ENCODE measurements at regions not wholly inside any gene's neighbourhood (a gene's known extent, or its start where the extent isn't known, plus 50 kb on each side); places are given as distances from the start of the nearest gene placed in this dataset.

DNA sequence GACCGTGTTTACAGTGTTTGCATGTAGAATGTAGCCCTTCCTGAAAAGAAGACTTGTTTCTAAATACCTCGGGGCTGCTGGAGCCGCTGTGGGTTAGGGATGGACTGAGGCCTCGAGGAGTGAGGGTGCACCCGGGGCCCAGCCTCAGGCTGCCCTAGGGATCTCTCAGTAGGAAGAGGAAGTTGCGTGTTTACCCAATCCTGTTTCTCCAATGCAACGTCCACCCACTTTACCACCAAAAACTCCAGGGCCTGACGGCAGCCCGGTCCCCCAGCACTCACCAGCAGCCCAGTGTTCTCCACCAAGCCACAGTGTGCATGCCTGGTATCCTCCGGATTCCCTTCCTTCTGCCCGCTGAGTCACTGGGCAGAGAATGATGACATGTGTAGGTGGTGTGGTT is 255.8 kb downstream of the GLI2 start:
- H3K27me3 Mint-ChIP-seq (ENCODE audit: insufficient read depth): peaks cover 8% of the 10 kb centered on the region
- no peak for TF ChIP-seq CTCF (conservative IDR thresholded peaks at IDR 0.05)
- H3K4me3 Mint-ChIP-seq: no peak overlapping the region
- Histone ChIP-seq H3K36me3 (ENCODE audit: control insufficient read depth, insufficient read depth, low read length) (peaks cover 6% of the 10 kb centered on the region), H3K4me3 (ENCODE audit: low read length) (no peak overlapping the region), H3K27ac (ENCODE audit: low read depth, low read length) (no peak overlapping the region), H3K27me3 (ENCODE audit: control insufficient read depth, insufficient read depth, low read length, poor library complexity, severe bottlenecking) (peaks cover 7% of the 10 kb centered on the region), H3K9me3 (ENCODE audit: control insufficient read depth, low read length) (no peaks in the 10 kb centered on the region), H3K4me1 (ENCODE audit: control insufficient read depth, insufficient read depth, low read length) (no peaks in the 10 kb centered on the region), H3K9ac (ENCODE audit: extremely low read depth, low read length, poor library complexity, severe bottlenecking) (no peak overlapping the region)
- DNase-seq: peak; percentile 24
- peaks cover 20% of the 10 kb centered on the region for H3K36me3 Mint-ChIP-seq (ENCODE audit: low read depth)
- no peaks in the 10 kb centered on the region for H3K4me1 Mint-ChIP-seq
- no peaks in the 10 kb centered on the region for H3K9me3 Mint-ChIP-seq
- 91 to 96% methylated on average over 5 to 11 of the region's 11 CpGs for WGBS, 2 experiments (ENCODE audit: insufficient coverage in 1 of 2, insufficient read length in 1 of 2)
- no peak overlapping the region for H3K27ac Mint-ChIP-seq

DNA sequence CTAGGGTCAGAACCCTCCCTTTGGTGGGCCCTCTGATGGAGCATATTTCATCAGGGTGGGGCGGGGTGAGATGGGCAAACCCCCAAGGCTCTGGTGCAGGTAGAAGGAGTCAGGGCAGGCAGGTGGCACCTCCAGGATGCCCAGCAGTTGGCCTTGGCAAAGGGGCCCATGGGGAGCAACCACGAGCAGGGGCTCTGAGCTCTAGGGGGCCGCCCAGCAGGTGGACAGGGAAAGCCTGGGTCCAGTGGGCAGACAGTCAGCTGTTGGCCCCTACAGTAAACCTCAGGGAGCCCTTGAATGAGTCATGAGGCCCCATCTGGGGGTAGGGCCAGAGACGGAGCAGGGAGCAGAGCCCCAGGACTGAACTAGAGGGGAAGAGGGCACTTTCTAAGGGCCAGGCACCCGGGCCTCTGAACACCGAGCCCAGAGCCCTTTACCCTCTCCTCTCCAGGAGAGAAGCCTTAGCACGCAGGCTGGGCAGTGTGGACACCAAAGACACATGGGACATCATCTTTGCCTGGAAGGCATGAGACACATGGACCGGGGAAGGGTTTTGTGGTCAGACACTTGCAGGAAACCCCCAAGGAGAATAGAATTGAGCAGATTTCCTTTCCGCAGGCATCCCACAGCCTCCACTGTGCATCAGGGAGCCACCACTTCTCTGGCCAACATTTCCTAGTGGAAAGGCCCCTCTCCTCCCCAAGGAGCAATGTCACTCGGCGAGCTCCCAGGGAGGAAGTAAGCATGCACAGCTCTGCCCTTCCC is 257.3 kb downstream of the GLI2 start:
- H3K27me3 ChIP-seq (ENCODE audit: control insufficient read depth, insufficient read depth, low read length, poor library complexity, severe bottlenecking): peaks cover 7% of the 10 kb centered on the region
- H3K27ac ChIP-seq (ENCODE audit: low read depth, low read length): no peak overlapping the region
- H3K4me3 ChIP-seq (ENCODE audit: low read length): no peak overlapping the region
- no peaks in the 10 kb centered on the region for H3K36me3 ChIP-seq (ENCODE audit: control insufficient read depth, insufficient read depth, low read length)
- no peak overlapping the region for H3K27ac Mint-ChIP-seq
- H3K4me1 ChIP-seq (ENCODE audit: control insufficient read depth, insufficient read depth, low read length): no peaks in the 10 kb centered on the region
- H3K4me3 Mint-ChIP-seq: no peak overlapping the region
- H3K27me3 Mint-ChIP-seq (ENCODE audit: insufficient read depth): peaks cover 15% of the 10 kb centered on the region
- WGBS, 2 experiments (ENCODE audit: insufficient coverage in 1 of 2, insufficient read length in 1 of 2): 92 to 93% methylated on average over 7 to 11 of the region's 11 CpGs
- DNase-seq: peak; percentile 37
- H3K36me3 Mint-ChIP-seq (ENCODE audit: low read depth): peaks cover 7% of the 10 kb centered on the region
- H3K9ac ChIP-seq (ENCODE audit: extremely low read depth, low read length, poor library complexity, severe bottlenecking): no peak overlapping the region
- TF ChIP-seq CTCF (conservative IDR thresholded peaks at IDR 0.05): no peak
- no peaks in the 10 kb centered on the region for H3K9me3 Mint-ChIP-seq
- no peaks in the 10 kb centered on the region for H3K9me3 ChIP-seq (ENCODE audit: control insufficient read depth, low read length)
- no peaks in the 10 kb centered on the region for H3K4me1 Mint-ChIP-seq

GRCh38 chr2:120993661-120994060 is 258.0 kb downstream of the GLI2 start:
- Histone ChIP-seq H3K27ac (ENCODE audit: low read depth, low read length) (no peak overlapping the region), H3K4me1 (ENCODE audit: control insufficient read depth, insufficient read depth, low read length) (no peaks in the 10 kb centered on the region), H3K4me3 (ENCODE audit: low read length) (no peak overlapping the region), H3K27me3 (ENCODE audit: control insufficient read depth, insufficient read depth, low read length, poor library complexity, severe bottlenecking) (peaks cover 7% of the 10 kb centered on the region), H3K36me3 (ENCODE audit: control insufficient read depth, insufficient read depth, low read length) (no peaks in the 10 kb centered on the region), H3K9me3 (ENCODE audit: control insufficient read depth, low read length) (no peaks in the 10 kb centered on the region), H3K9ac (ENCODE audit: extremely low read depth, low read length, poor library complexity, severe bottlenecking) (no peak overlapping the region)
- H3K27me3 Mint-ChIP-seq (ENCODE audit: insufficient read depth): peaks cover 15% of the 10 kb centered on the region
- no peaks in the 10 kb centered on the region for H3K4me1 Mint-ChIP-seq
- TF ChIP-seq CTCF (conservative IDR thresholded peaks at IDR 0.05): no peak
- H3K4me3 Mint-ChIP-seq: no peak overlapping the region
- no peaks in the 10 kb centered on the region for H3K9me3 Mint-ChIP-seq
- no peak for DNase-seq
- H3K27ac Mint-ChIP-seq: no peak overlapping the region
- WGBS, 2 experiments (ENCODE audit: insufficient coverage in 1 of 2, insufficient read length in 1 of 2): 74 to 79% methylated on average over 5 to 9 of the region's 9 CpGs
- H3K36me3 Mint-ChIP-seq (ENCODE audit: low read depth): peaks cover 7% of the 10 kb centered on the region
